GM06990 (cell line): ENCODE measurements at regions not wholly inside any gene's neighbourhood (a gene's known extent, or its start where the extent isn't known, plus 50 kb on each side); places are given as distances from the start of the nearest gene placed in this dataset.

ENCODE experiments used
- DNase-seq: peaks from one replicate; pipeline ENCODE4 v3.0.0-alpha.2; 2011; ENCODE audit not compliant: insufficient read length; ENCODE audit errors: extremely low read depth
- H3K27me3 ChIP-seq: replicated peaks from 2 replicates; pipeline ENCODE4 v1.6.0; 2011; ENCODE audit warnings: low read length; ENCODE audit not compliant: control insufficient read depth, insufficient read depth
- H3K36me3 ChIP-seq: 2 replicates; pipeline ENCODE4 v1.5.1; 2011; ENCODE audit warnings: low read length; ENCODE audit not compliant: control insufficient read depth, insufficient read depth
- H3K4me3 ChIP-seq: replicated peaks from 2 replicates; pipeline ENCODE4 v1.5.1; 2011; ENCODE audit warnings: low read depth, mild to moderate bottlenecking, control low read depth, low read length
- CTCF ChIP-seq: IDR thresholded peaks from 2 replicates; pipeline ENCODE4 v1.5.1; 2011; ENCODE audit warnings: low read length, control low read depth, mild to moderate bottlenecking, inconsistent platforms; ENCODE audit not compliant: insufficient read depth, poor library complexity, severe bottlenecking

DNA sequence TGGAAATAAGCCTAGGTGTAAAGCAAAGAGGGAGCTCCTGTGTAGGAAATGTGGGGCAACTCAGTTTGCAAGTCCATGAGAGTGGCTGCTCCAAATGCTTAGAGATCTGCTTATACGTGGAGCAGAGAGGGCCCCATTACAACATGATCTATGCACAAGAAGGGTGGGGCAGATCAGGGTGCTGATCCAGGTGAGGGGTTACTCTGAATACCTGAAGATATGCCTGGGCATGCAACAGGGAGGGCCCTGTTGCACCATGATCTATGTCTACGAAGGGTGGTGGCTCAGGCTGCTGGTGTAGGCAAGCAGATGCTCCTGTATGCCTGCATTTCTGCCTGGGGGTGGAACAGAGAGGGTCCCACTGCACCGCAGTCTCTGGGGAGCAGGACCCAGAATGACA, 1121.2 kb downstream of the RAPGEF2 start:
- Histone ChIP-seq H3K27me3 (no peaks in the 10 kb centered on the region), H3K36me3 (no peaks in the 10 kb centered on the region), H3K4me3 (no peak overlapping the region)
- TF ChIP-seq CTCF, result no peak
- no peak for DNase-seq

GRCh38 chr4:160233141-160233540, 1130.3 kb downstream of the RAPGEF2 start:
- no peak for TF ChIP-seq CTCF
- H3K36me3 ChIP-seq, result no peaks in the 10 kb centered on the region
- no peak for DNase-seq
- no peak overlapping the region for H3K4me3 ChIP-seq
- H3K27me3 ChIP-seq, result no peaks in the 10 kb centered on the region

- TF ChIP-seq CTCF, result no peak
- no peaks in the 10 kb centered on the region for H3K27me3 ChIP-seq
- no peak overlapping the region for H3K4me3 ChIP-seq
- H3K36me3 ChIP-seq, result no peaks in the 10 kb centered on the region
- no peak for DNase-seq
Observed at GRCh38 chr4:160235285-160235684, 1132.4 kb downstream of the RAPGEF2 start.

DNA sequence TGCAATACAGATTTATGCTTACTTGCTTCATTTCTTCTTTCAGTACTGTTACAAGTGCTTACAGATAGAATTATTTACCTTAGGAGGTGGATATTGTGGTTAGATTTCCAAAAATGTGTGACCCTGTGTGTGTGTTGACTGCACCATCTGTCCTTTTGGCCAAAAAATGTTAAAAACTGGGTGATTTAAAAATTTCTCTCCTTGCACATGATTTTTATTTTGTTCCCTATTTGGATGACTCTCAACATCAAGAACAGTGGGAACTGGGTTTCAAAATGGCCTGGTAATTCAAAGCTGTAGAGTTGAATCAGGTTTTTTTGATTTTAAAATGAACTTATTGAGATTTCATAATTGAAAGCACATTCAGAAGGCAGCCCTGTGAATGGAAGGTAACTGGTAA, 1132.9 kb downstream of the RAPGEF2 start:
- Histone ChIP-seq H3K4me3 (no peak overlapping the region), H3K27me3 (no peaks in the 10 kb centered on the region), H3K36me3 (no peaks in the 10 kb centered on the region)
- no peak for DNase-seq
- no peak for TF ChIP-seq CTCF

DNA sequence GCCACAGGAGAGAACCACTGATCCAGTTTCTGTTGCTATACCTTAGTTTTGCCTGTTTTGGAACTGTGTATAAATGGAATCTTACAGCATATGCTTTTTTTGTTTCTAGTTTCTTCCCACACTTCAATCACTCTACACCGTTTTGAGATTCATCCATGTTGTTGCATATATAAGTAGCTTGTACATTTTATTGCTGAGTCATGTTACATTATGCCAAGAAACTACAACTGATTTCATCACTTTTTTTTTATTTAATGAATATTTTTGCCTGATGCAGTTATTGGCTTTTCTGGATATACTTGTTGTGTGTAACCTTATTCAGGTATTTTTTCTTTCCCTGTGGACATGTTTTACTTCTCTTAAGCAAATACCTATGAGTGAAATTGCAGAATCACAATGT, 1135.9 kb downstream of the RAPGEF2 start:
- no peaks in the 10 kb centered on the region for H3K36me3 ChIP-seq
- DNase-seq, result no peak
- H3K4me3 ChIP-seq, result no peak overlapping the region
- no peak for TF ChIP-seq CTCF
- no peaks in the 10 kb centered on the region for H3K27me3 ChIP-seq

GRCh38 chr4:160247091-160247656, 1144.3 kb downstream of the RAPGEF2 start:
- H3K4me3 ChIP-seq, result no peak overlapping the region
- no peak for TF ChIP-seq CTCF
- H3K36me3 ChIP-seq, result no peaks in the 10 kb centered on the region
- H3K27me3 ChIP-seq, result no peaks in the 10 kb centered on the region
- no peak for DNase-seq
